Astrocyte of the cerebellum (primary cell): ENCODE measurements at regions not wholly inside any gene's neighbourhood (a gene's known extent, or its start where the extent isn't known, plus 50 kb on each side); places are given as distances from the start of the nearest gene placed in this dataset.

Experiments
- DNase-seq: peaks from one replicate; pipeline ENCODE4 v3.0.0-alpha.2; 2011; ENCODE audit warnings: low read depth
- H3K4me3 ChIP-seq: 2 replicates; pipeline ENCODE4 v1.5.1; 2011; ENCODE audit warnings: mild to moderate bottlenecking, low read depth, low read length, moderate library complexity
- in situ Hi-C: cut with HindIII; loops from 2 replicates; pipeline ENCODE4 v1.10.0; 2017; ENCODE audit warnings: low sequenced_read_pairs
- TF ChIP-seq, protein P1 (sequence below): IDR thresholded peaks from 2 replicates; pipeline ENCODE4 v1.5.1; 2012; ENCODE audit warnings: low read length, low read depth, moderate library complexity, mild to moderate bottlenecking; ENCODE audit errors: missing control alignments

DNA sequence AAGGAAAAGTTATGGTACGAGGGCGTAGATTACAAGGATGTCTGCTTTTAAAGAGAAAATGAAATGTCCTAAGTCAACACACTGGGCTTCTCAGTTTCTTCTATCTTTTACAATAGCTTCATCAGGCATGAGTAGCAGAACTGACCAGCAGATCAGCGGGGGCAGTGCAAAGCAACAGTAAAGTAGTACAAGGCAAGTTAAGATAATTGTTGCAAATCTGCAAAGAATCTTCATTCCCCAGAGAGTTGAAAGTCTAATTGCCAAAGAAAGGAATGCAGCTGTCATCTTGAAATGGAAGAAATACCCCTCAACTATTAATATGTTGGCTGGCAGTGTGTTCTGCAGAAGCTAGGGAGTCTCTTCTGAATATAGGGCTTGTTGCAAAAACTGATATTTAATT, 60.2 kb upstream of the SLC39A10 start:
- TF ChIP-seq, protein P1, sequence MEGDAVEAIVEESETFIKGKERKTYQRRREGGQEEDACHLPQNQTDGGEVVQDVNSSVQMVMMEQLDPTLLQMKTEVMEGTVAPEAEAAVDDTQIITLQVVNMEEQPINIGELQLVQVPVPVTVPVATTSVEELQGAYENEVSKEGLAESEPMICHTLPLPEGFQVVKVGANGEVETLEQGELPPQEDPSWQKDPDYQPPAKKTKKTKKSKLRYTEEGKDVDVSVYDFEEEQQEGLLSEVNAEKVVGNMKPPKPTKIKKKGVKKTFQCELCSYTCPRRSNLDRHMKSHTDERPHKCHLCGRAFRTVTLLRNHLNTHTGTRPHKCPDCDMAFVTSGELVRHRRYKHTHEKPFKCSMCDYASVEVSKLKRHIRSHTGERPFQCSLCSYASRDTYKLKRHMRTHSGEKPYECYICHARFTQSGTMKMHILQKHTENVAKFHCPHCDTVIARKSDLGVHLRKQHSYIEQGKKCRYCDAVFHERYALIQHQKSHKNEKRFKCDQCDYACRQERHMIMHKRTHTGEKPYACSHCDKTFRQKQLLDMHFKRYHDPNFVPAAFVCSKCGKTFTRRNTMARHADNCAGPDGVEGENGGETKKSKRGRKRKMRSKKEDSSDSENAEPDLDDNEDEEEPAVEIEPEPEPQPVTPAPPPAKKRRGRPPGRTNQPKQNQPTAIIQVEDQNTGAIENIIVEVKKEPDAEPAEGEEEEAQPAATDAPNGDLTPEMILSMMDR = no peak
- no peak for DNase-seq
- H3K4me3 ChIP-seq = no peak overlapping the region
- in situ Hi-C loops = no loop called here

DNA sequence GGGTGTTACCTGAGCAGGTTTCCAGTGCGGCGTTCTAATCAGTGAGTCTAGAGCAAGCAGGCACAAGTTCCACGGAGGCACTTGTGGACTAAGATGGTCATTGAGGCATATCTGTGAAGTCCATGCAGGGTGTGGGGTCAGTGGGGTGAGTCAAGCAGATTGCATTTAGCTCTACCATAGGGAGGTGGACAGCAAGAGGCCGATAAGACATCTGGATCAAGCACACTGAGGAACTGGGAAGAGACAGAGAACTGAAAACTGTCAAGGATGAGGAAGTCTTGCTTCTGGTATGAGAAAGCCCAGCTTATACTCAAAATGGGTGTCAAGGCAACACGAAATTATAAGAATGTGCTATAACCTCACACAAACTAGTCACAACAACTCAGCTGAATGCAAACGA, 61.2 kb upstream of the SLC39A10 start:
- in situ Hi-C loops = no loop called here
- H3K4me3 ChIP-seq = no peak overlapping the region
- TF ChIP-seq, protein P1 = no peak
- no peak for DNase-seq

DNA sequence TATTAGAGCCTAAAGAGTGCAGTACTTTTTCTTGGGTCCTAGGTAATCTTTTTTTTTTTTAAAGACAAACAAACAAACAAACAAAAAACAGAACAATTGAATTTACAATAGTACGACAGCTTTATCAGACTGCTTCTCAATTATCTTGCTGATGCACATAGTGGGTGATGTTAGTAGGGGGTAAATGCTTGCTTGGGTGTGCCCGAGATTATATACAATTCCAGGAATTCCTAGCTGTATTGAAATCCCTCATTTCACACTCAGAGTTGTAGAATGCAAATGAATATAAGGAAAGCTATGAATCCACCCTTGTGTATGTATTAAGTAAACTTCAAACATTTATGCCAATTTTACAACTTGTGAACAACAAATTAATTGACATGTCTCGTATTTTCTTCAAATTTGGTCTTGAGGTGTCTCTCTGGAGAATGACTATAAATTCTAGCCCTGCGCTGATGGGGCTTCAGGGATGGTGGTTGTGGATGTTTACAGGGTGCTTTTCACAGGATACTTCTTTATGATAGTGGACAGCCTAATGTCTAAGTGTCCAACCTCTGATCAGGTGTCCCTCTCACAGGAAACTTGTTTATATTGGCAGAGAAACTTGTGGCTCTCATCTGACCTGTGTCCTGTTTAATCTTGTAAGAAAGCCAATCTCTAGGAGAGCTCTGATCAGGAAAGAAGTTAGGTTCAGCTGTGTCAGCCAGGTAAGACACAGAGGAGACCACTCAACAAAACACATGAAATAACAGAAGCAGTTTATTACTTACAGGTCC, 61.9 kb upstream of the SLC39A10 start:
- TF ChIP-seq, protein P1 = no peak
- no peak overlapping the region for H3K4me3 ChIP-seq
- no peak for DNase-seq
- in situ Hi-C loops = no loop called here

DNA sequence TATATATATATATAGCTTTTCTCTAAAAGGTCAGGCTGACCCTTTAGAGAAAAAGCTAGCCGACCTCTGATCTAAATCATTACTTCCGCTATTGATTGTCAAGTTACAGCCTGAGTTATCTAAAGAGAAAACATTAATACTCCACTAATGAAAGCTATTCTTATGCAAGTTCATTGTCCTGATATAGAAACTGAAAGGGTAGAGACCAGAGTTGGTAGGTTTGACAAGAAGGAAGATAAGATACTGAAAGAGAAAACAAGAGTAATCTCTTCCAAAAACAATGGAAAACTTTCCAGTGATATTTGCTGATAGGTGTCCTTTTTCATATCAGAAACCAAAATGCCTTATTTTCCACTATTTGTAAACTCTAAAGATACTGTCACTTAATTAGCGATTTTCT, 62.8 kb upstream of the SLC39A10 start:
- in situ Hi-C loops = no loop called here

DNA sequence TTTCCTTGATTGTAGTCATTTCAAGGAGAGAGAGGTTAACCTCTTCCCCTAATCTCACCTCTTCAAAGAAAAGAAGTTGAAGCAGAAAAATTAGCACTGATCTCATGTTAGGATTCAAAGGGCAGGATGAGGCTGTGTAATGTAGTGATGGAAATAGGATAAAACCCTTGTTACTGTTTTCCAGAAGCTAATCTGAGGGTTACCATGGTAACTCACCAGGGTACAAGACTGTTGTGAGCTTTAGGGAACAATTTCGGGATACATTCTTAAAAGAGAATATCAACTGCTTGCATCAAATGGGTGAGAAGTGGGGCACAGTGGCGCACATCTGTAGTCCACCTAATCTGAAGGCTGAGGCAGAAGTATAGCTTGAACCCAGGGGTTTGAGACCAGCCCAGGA, 64.9 kb upstream of the SLC39A10 start:
- TF ChIP-seq, protein P1 = no peak
- in situ Hi-C loops = no loop called here
- H3K4me3 ChIP-seq = no peak overlapping the region
- no peak for DNase-seq

More for the DNA sequence above, 62.8 kb upstream of the SLC39A10 start:
- no peak overlapping the region for H3K4me3 ChIP-seq
- TF ChIP-seq, protein P1 = no peak
- no peak for DNase-seq

DNA sequence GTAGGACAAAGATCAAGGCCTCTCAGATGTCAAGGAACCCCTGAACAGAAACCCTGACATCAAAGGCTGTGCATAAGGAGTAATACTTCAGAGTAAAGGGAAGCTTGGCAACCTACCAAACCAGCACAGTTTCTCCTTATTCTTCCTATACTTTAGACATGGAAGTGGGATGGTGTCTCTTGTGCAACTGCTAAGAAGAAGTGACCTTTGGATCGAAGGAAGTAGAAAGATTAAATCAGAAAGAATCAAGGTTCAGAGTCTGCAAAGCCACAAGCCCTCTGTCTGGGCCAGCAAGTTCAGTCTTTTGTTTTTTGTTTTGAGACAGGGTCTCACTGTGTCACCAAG, 66.2 kb upstream of the SLC39A10 start:
- TF ChIP-seq, protein P1 = no peak
- no peak overlapping the region for H3K4me3 ChIP-seq
- peak; percentile 5 for DNase-seq
- in situ Hi-C loops = no loop called here
